HFFc6 (cell line): ENCODE measurements at regions not wholly inside any gene's neighbourhood (a gene's known extent, or its start where the extent isn't known, plus 50 kb on each side); places are given as distances from the start of the nearest gene placed in this dataset.
"Not testable (repeated sequence)": the region's sequence is repeated elsewhere in the genome, so short reads cannot be mapped to it uniquely, and the experiment has no call there.

ENCODE experiments used
- DNase-seq: peaks from one replicate; pipeline ENCODE4 v3.0.0-alpha.2; 2018
- H3K27ac Mint-ChIP-seq: 2 replicates; pipeline ENCODE4 v1.8.0; 2020; ENCODE audit warnings: mild to moderate bottlenecking, mixed read lengths
- H3K27me3 Mint-ChIP-seq: 2 replicates; pipeline ENCODE4 v1.8.0; 2021; ENCODE audit warnings: mild to moderate bottlenecking, moderate library complexity, mixed read lengths; ENCODE audit not compliant: insufficient read depth
- H3K36me3 Mint-ChIP-seq: 2 replicates; pipeline ENCODE4 v1.8.0; 2021; ENCODE audit warnings: low read depth, mixed read lengths
- H3K4me1 Mint-ChIP-seq: 2 replicates; pipeline ENCODE4 v1.8.0; 2020; ENCODE audit warnings: low read depth, mixed read lengths
- H3K4me3 Mint-ChIP-seq: 2 replicates; pipeline ENCODE4 v1.8.0; 2020; ENCODE audit warnings: mild to moderate bottlenecking, moderate library complexity, mixed read lengths
- H3K9me3 Mint-ChIP-seq: 2 replicates; pipeline ENCODE4 v1.8.0; 2020; ENCODE audit warnings: mild to moderate bottlenecking, mixed read lengths
- CTCF ChIP-seq: fragments of 200-600 bp; sonication (generic); IDR thresholded peaks from 2 replicates; pipeline ENCODE4 v1.5.0; 2021; ENCODE audit warnings: antibody characterized with exemption, mild to moderate bottlenecking

GRCh38 chr7:125833839-125834238 lies 904.2 kb upstream of the POT1 start:
- H3K4me3 Mint-ChIP-seq: no peak overlapping the region
- H3K4me1 Mint-ChIP-seq: no peaks in the 10 kb centered on the region
- no peak for DNase-seq
- no peak overlapping the region for H3K27ac Mint-ChIP-seq
- H3K27me3 Mint-ChIP-seq: no peaks in the 10 kb centered on the region
- no peak for TF ChIP-seq CTCF
- H3K36me3 Mint-ChIP-seq: peaks cover 7% of the 10 kb centered on the region; the same call in 1 of the 2 replicates
- H3K9me3 Mint-ChIP-seq: peaks cover 41% of the 10 kb centered on the region

- H3K27me3 Mint-ChIP-seq: no peaks in the 10 kb centered on the region
- peaks cover 7% of the 10 kb centered on the region; the same call in 1 of the 2 replicates for H3K36me3 Mint-ChIP-seq
- DNase-seq: no peak
- peaks cover 63% of the 10 kb centered on the region for H3K9me3 Mint-ChIP-seq
- H3K27ac Mint-ChIP-seq: no peak overlapping the region
- no peak for TF ChIP-seq CTCF
- H3K4me3 Mint-ChIP-seq: no peak overlapping the region
- no peaks in the 10 kb centered on the region for H3K4me1 Mint-ChIP-seq
Observed at GRCh38 chr7:125830743-125831142, 901.1 kb upstream of the POT1 start.

- Mint-ChIP-seq H3K9me3 (peaks cover 46% of the 10 kb centered on the region), H3K27ac (no peak overlapping the region)
Observed at GRCh38 chr7:125828153-125828700, 898.6 kb upstream of the POT1 start.

GRCh38 chr7:125823538-125823937 lies 893.9 kb upstream of the POT1 start:
- no peaks in the 10 kb centered on the region for H3K4me1 Mint-ChIP-seq
- H3K36me3 Mint-ChIP-seq: no peaks in the 10 kb centered on the region
- no peaks in the 10 kb centered on the region for H3K27me3 Mint-ChIP-seq
- H3K9me3 Mint-ChIP-seq: peaks cover 25% of the 10 kb centered on the region
- no peak for DNase-seq
- no peak overlapping the region for H3K27ac Mint-ChIP-seq
- TF ChIP-seq CTCF: no peak
- no peak overlapping the region for H3K4me3 Mint-ChIP-seq

More at GRCh38 chr7:125828153-125828700, 898.6 kb upstream of the POT1 start:
- Mint-ChIP-seq H3K36me3 (no peaks in the 10 kb centered on the region), H3K4me1 (no peaks in the 10 kb centered on the region), H3K27me3 (no peaks in the 10 kb centered on the region), H3K4me3 (no peak overlapping the region)
- no peak for DNase-seq
- no peak for TF ChIP-seq CTCF

- no peaks in the 10 kb centered on the region for H3K4me1 Mint-ChIP-seq
- no peak for TF ChIP-seq CTCF
- H3K27me3 Mint-ChIP-seq: no peaks in the 10 kb centered on the region
- peaks cover 9% of the 10 kb centered on the region for H3K9me3 Mint-ChIP-seq
- H3K27ac Mint-ChIP-seq: no peak overlapping the region
- H3K36me3 Mint-ChIP-seq: no peaks in the 10 kb centered on the region
- DNase-seq: no peak
- no peak overlapping the region for H3K4me3 Mint-ChIP-seq
Observed at GRCh38 chr7:125820495-125820894, 890.9 kb upstream of the POT1 start.

- no peak for TF ChIP-seq CTCF
- Mint-ChIP-seq H3K36me3 (no peaks in the 10 kb centered on the region), H3K27me3 (no peaks in the 10 kb centered on the region), H3K4me3 (no peak overlapping the region), H3K4me1 (no peaks in the 10 kb centered on the region), H3K9me3 (peaks cover 21% of the 10 kb centered on the region), H3K27ac (no peak overlapping the region)
- DNase-seq: no peak
Observed at GRCh38 chr7:125814100-125814499, 884.5 kb upstream of the POT1 start.

- H3K27me3 Mint-ChIP-seq, H3K4me1 Mint-ChIP-seq, DNase-seq, H3K27ac Mint-ChIP-seq, H3K4me3 Mint-ChIP-seq, H3K36me3 Mint-ChIP-seq: not testable (repeated sequence)
- peaks cover 26% of the 10 kb centered on the region for H3K9me3 Mint-ChIP-seq
Observed at GRCh38 chr7:125806491-125806890, 876.9 kb upstream of the POT1 start.
